MM.1S (cell line): ENCODE measurements at regions not wholly inside any gene's neighbourhood (a gene's known extent, or its start where the extent isn't known, plus 50 kb on each side); places are given as distances from the start of the nearest gene placed in this dataset.

Source experiments
- EZH2 ChIP-seq: fragments of 300-600 bp; sonication (generic); optimal IDR thresholded peaks from 2 replicates; pipeline ENCODE3; 2017; ENCODE audit warnings: low read depth, mild to moderate bottlenecking, antibody characterized with exemption, low read length, mixed read lengths
- TF ChIP-seq, protein P1 (sequence below): fragments of 300-600 bp; sonication (generic); IDR thresholded peaks from 2 replicates; pipeline ENCODE4 v1.5.1; 2016; ENCODE audit warnings: antibody characterized with exemption, low read length, mixed read lengths

DNA sequence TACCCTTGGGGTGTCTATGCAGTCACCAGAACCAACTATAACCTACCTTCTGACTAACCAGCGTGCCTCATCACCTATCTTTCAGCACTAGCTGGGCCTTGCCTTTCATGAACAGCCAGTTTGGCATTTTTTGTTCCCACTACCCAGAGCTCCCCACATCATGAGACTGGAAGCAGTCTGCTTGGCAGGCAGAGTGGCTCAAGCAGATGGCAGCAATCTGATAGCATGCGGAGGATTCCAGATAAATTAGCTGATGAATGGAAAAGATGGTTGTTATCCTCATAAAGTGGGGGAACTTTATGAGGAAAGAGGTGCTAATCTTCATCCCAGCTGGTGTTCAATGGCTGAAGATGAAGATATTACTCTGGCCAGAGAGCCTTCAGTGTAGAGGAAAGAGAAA, 243.2 kb upstream of the EDA2R start:
- TF ChIP-seq, protein P1, sequence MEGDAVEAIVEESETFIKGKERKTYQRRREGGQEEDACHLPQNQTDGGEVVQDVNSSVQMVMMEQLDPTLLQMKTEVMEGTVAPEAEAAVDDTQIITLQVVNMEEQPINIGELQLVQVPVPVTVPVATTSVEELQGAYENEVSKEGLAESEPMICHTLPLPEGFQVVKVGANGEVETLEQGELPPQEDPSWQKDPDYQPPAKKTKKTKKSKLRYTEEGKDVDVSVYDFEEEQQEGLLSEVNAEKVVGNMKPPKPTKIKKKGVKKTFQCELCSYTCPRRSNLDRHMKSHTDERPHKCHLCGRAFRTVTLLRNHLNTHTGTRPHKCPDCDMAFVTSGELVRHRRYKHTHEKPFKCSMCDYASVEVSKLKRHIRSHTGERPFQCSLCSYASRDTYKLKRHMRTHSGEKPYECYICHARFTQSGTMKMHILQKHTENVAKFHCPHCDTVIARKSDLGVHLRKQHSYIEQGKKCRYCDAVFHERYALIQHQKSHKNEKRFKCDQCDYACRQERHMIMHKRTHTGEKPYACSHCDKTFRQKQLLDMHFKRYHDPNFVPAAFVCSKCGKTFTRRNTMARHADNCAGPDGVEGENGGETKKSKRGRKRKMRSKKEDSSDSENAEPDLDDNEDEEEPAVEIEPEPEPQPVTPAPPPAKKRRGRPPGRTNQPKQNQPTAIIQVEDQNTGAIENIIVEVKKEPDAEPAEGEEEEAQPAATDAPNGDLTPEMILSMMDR: no peak
- TF ChIP-seq EZH2: no peak
